ENCODE measurements at regions not wholly inside any gene's neighbourhood (a gene's known extent, or its start where the extent isn't known, plus 50 kb on each side); places are given as distances from the start of the nearest gene placed in this dataset.

DNA sequence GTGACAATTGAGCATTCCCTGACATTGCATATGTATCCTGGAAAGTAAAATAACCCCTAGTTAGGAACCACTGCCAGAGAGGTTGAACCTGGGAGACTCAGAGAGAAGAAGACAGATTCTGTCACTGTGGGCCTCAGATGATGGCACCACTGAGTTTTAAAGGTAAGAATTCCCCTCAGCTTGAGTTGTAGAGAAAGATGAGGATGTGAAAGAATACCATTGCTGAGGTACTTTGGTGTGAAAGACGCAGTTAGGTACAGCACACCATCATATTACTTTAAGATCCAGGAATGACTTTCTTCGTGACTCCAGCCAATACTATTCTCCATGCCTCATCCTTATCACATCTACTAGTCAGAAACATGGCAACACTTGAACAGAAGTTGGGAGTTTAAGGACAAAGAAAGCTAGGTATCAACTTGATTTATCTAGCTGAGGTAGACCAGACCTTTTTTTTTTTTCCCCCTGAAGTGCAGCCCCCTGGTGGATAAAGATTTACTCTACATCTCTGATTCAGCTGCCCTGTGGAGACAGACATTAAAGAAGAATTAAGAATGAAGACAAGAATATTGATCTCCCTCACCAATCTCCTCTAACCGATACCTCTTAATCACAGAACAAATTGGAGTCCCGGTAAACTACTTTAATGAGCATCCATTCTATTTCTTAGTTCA is 630.5 kb upstream of the FANCL start:
- ATAC-seq (no peak), DNase-seq (ENCODE audit: low spot score) (no peak)

DNA sequence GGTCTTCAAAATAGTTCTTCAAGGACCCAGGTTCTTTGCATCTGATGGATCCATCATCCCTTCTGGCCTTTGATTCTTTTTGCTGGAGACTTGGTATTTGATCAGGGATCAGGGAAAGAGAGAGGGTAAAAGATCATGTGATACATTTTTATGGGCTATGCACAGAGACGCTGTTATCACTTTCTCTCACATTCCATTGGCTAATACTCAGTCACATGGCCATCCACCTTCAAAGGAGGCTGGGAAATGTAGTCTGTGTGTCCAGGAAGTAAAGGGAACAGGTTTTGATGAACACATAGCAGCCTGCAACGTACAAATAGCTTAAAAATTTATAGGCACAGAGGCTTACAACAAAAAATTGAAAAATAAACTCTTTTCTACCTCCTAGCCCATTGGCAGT is 629.6 kb upstream of the FANCL start:
- ATAC-seq = no peak

DNA sequence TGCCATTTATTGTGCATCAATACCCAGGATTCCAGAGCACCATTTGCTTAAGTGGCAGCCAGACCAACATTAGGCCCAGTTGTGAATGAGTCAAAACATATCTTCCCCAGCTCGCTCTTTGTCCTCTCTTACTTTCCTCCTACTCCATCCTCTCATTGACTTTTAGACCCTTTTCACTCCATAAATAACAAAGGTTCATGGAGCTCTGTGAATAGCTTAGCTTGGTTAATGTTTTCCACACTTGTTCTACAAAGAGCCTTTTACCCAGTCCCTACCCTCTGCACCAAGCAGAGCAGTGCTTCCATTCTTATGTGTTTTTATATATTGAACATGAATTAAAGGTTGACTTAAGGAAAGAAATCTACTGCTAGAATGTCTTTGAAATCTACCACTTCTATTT is 625.8 kb upstream of the FANCL start:
- DNase-seq (ENCODE audit: low spot score) (no peak), ATAC-seq (no peak)

More for the DNA sequence above, 629.6 kb upstream of the FANCL start:
- no peak for DNase-seq (ENCODE audit: low spot score)

DNA sequence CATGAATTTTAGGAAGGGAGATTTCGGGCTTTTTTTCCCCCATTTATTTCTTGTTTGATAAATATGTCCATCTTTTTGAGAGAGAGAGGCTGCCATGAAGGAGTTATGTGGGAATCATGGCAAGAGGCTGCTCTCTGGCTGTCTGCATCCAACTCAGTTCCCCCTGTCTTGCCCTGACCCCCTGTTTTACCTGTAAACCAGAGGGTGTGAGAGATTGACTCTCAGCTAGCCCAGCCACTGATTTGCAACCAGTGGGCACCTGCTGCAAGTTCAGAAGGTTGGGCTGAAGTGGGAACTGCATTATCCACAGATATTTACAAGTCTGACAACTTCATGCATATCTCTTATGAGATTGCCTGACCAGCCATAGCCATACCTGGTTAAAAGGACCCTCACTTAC is 625.4 kb upstream of the FANCL start:
- DNase-seq (ENCODE audit: low spot score) = no peak
- no peak for ATAC-seq

DNA sequence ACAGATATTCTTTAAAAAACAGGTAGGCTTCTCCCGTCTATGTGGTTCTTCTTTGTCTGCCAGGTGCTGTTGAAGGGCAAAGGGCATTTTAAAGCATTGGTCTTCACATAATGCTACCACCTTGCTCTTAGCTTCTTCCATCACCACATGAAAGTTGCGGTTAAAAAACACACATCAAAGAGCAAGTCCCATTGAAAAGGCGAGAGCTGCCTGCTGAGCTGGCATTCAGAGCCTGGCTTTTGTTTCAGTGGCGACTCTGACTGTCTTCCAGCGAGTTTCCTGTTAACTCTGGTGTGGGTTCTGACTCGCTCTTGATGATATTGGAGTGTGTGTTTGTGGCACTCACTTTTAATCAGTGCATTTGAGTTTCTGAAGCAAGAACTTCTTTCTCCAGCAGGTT is 624.9 kb upstream of the FANCL start:
- DNase-seq (ENCODE audit: low spot score) = no peak
- ATAC-seq = no peak

DNA sequence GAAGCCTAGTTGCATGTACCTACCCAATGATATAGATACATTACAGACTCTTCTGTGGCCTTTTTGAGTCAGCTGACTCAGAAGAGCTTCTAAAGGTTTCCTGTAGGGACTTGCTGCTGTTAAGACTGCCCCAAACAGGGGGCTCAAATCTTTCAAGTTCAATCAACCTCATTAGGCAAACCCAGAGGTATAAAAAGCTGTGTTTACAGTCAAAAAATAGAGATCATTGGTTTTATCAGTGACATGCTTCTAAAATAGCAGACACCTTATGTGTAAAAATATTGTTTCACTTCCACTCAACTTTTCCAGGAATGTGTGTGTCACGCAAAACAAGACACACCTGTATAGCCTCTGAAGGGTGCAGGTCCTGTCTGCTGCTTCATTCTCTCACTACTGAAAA is 624.3 kb upstream of the FANCL start:
- DNase-seq (ENCODE audit: low spot score) = no peak
- no peak for ATAC-seq

DNA sequence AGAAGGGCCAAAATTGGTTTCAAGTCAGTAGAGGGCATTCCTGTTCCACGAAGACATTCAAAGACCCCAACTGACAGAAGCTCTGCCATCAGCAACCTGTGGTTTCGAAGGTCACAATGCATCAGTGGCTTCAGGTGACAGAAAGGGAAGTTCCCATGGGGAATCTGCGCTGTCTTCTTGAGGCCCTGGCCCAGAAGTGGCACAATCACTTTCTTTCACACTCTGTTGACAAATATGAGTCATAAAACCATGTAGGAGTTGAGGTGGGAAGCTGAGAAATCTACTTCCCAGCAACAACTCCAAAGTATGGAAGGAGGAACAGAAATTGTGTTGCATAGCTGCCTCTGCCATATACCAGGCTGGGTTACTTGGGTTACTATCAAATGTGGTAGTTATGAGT is 621.1 kb upstream of the FANCL start:
- ATAC-seq (no peak), DNase-seq (ENCODE audit: low spot score) (no peak)

DNA sequence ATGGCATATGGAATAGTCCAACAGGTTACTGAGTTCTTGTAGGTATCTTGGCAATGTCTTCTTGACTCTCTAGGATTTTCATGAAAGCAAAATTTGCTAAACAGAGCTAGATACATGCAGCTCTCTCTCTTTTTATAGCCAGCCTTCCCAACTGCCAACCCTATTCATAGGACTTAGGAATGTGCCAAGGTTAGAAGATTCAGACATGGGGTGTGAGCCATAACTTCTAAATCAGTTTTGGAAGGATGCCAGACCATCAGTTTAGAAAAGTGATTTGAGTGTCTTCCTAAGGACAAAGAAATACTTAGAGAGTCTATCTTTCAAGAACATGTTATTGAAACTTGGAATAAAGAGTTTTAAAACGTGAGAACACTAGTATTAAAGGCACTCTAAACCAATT is 619.5 kb upstream of the FANCL start:
- ATAC-seq (no peak), DNase-seq (ENCODE audit: low spot score) (no peak)

DNA sequence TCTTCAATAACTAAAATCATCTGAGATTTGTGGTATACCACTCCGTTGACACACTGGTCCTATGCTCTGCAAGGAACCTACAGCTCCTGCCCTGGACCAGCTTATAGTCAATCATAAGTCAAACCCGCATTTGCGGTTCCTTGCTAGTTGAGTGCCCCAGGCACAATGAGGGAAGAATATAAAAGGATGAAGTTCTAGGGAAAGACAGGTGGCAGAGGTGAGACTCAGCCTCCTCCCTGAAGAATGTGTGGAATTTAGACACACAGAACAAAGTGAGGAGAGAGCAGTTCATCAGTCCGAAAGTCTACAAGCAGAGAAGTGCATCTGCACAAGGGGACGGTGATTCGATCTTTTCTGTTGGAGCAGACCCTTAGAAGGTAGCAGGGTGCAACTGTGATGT is 615.0 kb upstream of the FANCL start:
- no peak for ATAC-seq

DNA sequence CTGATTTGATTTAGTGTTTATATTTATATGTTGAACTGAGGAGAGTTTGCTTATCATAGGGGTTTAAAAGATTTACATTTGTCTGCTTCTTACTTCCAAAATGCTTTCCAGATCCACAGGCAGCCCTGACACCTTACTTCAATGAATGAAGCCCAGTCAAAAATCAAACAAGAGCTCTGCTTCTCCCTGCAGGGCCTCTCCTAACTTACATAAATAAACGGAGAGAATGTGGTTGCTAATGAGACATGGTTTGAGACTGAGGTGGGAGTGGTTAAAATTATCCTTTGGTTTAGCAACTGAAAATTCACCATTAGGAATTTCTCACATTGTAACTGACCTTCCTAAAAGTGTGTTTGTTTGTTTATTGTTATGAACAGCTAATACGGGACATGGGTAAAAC is 612.3 kb upstream of the FANCL start:
- ATAC-seq (no peak), DNase-seq (ENCODE audit: low spot score) (no peak)

More for the DNA sequence above, 615.0 kb upstream of the FANCL start:
- no peak for DNase-seq (ENCODE audit: low spot score)

DNA sequence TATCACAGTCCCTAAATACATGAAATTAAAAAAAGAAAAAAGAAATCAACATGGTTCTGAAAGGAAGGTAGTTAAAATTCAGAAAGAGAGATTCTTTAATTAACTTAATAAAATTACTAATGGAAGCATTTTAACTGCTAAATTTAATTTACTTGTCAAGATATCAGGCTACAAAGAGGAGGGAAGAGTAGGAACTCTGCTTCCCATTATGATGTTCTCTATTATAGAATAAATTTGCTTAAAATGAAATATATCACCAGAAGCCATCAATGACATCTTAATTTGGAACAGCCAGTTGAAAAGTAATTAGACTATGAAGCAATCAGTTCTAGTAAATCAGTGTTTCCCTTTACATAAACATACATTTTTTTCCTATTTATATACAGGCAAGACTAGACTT is 611.8 kb upstream of the FANCL start:
- ATAC-seq = no peak
- DNase-seq (ENCODE audit: low spot score) = no peak

DNA sequence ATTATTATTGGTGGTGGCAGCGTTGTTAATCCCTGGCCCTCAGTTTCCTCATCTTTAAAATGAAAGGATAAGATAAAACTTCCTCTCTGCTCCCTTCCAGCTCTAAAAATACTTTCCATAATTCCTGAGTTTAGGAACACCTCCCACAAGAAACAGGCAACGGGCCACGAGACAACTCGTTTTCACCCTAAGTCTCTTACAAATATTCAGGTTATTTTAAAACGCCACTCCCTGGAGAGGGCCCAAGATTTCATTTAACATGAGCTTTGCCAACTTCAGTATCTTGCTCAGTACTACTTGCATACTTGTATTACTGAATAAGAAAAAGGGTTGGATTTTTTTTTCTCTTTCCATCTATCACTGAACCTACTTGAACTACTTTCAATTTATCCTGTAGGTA is 611.1 kb upstream of the FANCL start:
- DNase-seq (ENCODE audit: low spot score) (no peak), ATAC-seq (no peak)

DNA sequence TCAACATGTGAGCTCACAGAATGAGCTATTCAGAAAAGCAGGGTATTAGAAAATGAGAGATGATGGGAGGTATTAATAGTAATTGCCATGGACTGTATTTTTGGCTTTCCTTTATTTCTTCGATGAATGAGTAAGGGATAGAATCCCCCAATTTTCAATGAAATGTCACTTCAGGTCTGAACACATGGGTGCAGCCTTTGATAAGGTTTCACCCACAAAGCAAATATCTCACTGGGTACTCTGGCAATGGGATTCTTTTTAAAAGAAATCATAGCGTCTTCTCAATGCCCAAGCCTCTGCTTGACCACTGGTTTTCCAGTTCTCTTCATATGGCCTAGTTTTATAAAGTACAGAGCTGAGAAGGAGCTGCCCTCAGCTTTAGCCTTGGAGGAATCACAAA is 610.5 kb upstream of the FANCL start:
- DNase-seq (ENCODE audit: low spot score) (no peak), ATAC-seq (no peak)

DNA sequence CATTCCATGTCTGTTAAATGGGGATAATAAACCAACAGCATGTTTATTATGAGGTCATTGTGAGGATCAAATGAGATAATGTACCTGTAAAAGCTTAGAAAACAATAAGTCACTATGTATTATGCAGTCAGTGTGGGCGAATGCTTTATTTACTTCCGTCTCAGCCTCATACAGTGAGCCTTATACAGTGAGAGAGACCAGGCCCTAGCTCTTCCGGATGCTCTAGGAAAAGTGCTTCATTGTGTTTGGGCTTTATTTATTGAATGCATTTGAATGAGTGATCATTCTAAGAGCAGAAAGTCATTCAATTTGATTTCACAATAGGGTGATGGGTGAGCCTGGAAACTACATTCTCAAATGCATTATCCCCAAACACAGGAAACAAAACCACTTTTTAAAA is 603.9 kb upstream of the FANCL start:
- DNase-seq (ENCODE audit: low spot score) (no peak), ATAC-seq (no peak)

DNA sequence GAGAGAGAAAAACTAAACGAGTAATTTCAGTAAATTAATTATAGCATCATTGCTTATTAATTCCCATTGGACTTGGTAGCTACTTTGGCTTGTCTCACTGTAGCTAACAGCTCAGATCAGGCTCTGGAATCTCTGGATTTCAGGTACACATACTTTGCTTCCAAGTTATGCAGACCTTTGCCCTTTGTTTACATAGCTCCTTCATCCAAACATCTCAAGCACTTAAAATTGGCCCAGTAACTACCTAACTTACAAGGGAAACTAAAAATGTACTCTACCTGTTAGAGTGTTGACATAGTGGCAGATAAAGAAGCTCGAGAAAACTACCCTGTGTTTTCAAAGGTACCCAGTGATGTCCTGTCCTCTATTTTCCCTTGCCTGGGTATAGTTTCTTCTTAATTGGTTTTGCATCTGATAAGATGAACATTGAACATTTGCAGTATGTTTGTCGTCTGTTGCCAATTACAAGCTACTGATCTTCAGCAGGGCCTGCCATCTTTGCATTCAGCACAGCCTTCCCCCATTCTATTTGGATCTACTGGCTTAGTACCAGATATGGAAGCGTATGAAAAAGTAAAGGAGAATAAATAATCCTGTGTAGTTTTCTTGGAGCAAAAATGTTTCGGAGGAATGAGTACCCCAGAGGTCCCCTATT is 601.5 kb upstream of the FANCL start:
- ATAC-seq (no peak), DNase-seq (ENCODE audit: low spot score) (no peak)

DNA sequence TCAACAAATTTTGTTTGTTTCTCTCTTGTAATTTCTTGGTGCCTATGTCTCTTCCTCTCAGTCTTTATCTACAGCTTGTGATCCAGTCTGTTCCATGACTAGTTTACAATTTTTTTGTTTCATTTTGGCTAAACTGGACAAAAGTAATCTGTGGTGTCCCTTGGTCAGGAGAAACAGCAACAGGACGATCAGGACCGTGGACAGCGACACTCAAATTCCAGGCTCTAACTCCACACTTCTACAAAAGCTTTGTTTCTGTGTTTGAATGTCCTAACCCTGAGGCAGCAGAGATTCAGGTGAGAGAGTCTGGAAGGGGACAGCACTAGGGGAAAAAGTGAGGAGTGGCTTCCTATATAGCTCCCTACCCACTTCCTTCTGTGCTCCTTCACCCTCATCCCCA is 593.3 kb upstream of the FANCL start:
- no peak for DNase-seq (ENCODE audit: low spot score)

DNA sequence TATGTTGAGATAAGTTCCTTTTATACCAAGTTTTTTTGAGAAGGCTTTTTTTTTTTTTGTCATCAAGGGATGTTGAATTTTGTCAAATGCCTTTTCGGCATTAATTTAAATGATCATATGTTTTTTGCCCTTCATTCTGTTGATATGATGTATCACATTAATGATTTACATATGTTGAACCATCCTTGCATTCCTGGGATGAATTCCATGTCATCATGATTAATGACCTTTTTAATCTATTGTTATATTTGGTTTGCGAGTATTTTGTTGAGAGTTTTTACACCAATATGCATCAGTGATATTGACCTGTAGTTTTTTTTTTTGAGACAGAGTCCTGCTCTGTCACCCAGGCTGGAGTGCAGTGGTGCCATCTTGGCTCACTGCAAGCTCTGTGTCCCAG is 585.7 kb upstream of the FANCL start:
- no peak for DNase-seq (ENCODE audit: low spot score)
- no peak for ATAC-seq

More for the DNA sequence above, 593.3 kb upstream of the FANCL start:
- ATAC-seq = peak; percentile 37

DNA sequence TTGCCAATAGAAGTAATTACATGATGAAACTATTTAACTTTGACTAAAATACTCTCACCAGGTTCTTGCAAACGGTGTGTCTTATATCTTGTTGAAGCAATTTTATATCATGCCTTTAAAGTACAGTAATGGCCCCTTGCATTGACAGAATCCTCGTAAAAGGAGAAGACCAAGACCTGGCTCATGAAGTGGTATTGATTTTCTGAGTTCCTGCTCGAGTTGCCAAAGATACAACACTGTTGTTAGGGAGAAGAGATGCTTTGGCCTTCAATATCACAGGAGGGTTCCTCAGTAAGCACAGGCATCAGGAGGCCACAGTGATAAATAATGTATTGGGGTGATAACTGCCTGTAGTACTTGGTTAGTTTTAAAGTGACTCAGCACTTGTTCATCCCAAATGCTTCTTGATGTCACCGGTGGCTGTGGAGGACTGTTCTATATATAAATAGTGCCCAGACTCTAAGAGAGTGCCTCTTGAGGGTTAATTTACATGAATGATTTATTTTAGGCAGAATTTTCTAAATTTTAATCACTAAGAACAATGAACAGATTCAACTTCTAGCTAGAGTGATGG is 571.7 kb upstream of the FANCL start:
- DNase-seq (ENCODE audit: low spot score) (no peak), ATAC-seq (no peak)

DNA sequence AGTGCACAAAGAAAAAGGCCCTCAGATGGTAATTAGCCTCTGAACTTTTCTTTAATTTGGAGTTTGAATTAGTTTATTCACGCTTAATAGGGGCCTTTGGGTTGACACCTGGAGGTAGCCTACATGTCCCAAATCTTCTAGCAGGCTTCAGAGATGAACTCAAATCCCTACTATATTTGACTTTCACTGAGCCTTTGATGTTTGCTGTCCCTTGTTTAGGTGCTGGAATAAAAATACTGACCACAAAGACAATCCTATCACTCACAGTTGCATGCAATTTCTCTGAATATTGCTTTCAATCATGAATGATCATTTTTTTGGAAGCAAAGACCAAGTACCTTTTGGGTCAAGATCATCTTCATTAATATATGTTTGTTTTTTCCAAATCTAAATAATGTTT is 564.0 kb upstream of the FANCL start:
- no peak for ATAC-seq
- DNase-seq (ENCODE audit: low spot score) = no peak

DNA sequence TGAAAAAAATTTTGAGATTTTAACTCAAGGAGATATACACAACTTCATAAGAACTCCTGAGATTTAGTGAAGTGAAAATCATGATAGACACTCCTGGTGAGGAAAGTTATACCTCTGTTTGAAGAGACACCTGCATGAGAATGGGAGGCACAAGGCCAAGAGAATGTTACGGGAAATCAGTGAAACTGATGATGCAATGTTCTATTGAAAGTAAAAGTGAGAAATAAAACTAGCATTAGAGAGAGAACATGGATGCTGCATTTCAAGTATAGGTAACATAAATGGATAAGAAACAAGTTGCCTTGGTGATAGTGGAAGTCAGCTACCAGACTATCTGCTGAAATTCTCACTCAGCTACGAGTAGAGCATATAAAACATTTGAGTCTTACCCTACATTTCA is 562.1 kb upstream of the FANCL start:
- DNase-seq (ENCODE audit: low spot score) = no peak
- ATAC-seq = no peak

DNA sequence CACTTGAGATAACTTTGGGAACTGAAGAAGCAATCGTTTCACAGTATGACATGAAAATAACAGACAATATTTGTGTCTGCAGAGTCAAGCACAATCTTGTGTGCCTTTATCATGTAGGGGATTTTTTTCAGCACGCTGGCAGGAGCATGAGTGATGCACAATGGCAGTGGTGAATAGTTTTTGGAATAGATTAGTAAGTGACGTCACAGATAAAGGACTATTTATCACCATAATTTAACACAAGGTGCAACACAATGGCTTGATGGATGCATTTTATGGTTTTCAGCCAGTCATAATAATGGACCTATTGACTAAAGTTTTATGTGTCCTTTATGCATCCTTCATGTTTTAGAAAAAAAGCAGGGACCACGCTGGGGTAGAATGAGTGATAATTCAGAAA is 559.8 kb upstream of the FANCL start:
- ATAC-seq (no peak), DNase-seq (ENCODE audit: low spot score) (no peak)

DNA sequence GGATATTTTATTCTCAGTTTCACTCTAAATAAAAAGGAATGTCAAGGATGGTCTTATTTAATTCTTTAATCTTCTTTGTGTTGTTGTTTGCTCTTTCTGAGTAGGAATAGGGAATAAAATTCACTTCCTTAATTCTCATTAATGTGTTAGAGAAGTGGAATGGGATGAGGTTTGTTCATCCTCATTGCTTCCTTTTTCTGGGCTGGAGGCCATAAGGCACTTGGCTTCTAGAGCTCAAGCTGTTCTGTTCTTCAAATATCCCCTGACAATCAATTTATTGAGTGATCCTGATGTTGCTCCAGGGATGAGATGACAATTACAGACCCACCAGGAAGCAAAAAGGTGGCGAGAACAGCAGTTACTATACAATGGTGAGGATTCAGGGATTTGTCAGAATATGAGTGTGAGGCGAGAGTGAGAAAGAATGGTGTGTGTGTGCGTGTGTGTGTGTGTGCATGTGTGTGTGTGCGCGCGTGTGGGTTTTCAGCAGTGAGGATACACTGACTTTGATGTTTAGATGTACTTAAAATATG is 557.6 kb upstream of the FANCL start:
- ATAC-seq (no peak), DNase-seq (ENCODE audit: low spot score) (no peak)

All from left lobe of liver (tissue), 2 donors.